Astrocyte (in vitro differentiated cells and primary cell): ENCODE measurements at regions not wholly inside any gene's neighbourhood (a gene's known extent, or its start where the extent isn't known, plus 50 kb on each side); places are given as distances from the start of the nearest gene placed in this dataset.

Experiments used
- EZH2 ChIP-seq: IDR thresholded peaks from 2 replicates; pipeline ENCODE4 v1.6.1; 2012; ENCODE audit warnings: mild to moderate bottlenecking, low read length, inconsistent platforms; ENCODE audit not compliant: insufficient read depth
- TF ChIP-seq, protein P1 (sequence below): IDR thresholded peaks from 2 replicates; pipeline ENCODE4 v1.5.1; 2011; ENCODE audit warnings: low read depth, mild to moderate bottlenecking, inconsistent platforms, low read length, moderate library complexity; ENCODE audit not compliant: insufficient read depth

DNA sequence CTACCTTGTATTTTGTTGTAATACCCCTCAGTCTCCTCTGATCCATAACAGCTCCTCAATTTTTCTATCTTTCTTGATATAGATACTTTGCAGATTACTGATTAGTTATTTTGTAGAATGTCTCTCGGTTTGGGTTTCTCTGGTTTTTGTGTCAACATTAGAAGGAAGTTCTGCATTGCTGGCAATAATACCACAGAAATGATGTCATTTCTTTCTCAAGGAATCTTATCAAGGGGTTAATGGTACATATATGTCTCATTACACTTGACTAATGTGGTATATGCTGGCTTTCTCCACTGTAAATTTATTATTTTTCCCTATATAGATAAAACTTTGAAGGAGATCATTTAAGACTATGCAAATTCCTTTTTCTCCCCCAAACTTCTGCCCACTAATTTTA, 183.6 kb upstream of the DKK2 start:
- TF ChIP-seq EZH2 = no peak
- TF ChIP-seq, protein P1, sequence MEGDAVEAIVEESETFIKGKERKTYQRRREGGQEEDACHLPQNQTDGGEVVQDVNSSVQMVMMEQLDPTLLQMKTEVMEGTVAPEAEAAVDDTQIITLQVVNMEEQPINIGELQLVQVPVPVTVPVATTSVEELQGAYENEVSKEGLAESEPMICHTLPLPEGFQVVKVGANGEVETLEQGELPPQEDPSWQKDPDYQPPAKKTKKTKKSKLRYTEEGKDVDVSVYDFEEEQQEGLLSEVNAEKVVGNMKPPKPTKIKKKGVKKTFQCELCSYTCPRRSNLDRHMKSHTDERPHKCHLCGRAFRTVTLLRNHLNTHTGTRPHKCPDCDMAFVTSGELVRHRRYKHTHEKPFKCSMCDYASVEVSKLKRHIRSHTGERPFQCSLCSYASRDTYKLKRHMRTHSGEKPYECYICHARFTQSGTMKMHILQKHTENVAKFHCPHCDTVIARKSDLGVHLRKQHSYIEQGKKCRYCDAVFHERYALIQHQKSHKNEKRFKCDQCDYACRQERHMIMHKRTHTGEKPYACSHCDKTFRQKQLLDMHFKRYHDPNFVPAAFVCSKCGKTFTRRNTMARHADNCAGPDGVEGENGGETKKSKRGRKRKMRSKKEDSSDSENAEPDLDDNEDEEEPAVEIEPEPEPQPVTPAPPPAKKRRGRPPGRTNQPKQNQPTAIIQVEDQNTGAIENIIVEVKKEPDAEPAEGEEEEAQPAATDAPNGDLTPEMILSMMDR = no peak
